Pancreas (tissue), 10 donors: ENCODE measurements at regions not wholly inside any gene's neighbourhood (a gene's known extent, or its start where the extent isn't known, plus 50 kb on each side); places are given as distances from the start of the nearest gene placed in this dataset.

Experiments
- ATAC-seq, 4 donors: fragments of 200-7000 bp; cut with Tn5 transposase; one replicate each; pipeline versions ENCODE4 v1.8.0 to v1.9.1; 2020; ENCODE audit warnings: mild to moderate bottlenecking in 4 of 4, moderate library complexity in 4 of 4
- DNase-seq, 6 donors: peaks; one replicate each; pipeline ENCODE4 v3.0.0-alpha.2; 2020
- FAIRE-seq: peaks from 2 replicates; lab custom pipeline; 2012; peaks lifted over from hg19 to GRCh38; lab: Jason Lieb, UNC
- H3K27ac ChIP-seq, 4 donors: fragments of 200-600 bp; sonication (generic); 1 replicate in 3 of 4; 2 replicates in 1 of 4; pipeline versions ENCODE4 v1.5.0 to v1.8.0; 2020
- H3K27me3 ChIP-seq, 4 donors: fragments of 200-600 bp; one replicate each; pipeline ENCODE4 v1.8.0; 2021
- H3K36me3 ChIP-seq, 3 donors: fragments of 200-600 bp; sonication (generic) in 1 of 3; one replicate each; pipeline versions ENCODE4 v1.5.0 to v1.8.0; 2020 to 2021
- H3K4me1 ChIP-seq, 3 donors: fragments of 200-600 bp; one replicate each; pipeline ENCODE4 v1.8.0; 2021
- H3K4me3 ChIP-seq, 4 donors: fragments of 200-600 bp; sonication (generic) in 2 of 4; one replicate each; pipeline versions ENCODE4 v1.5.0 to v1.8.0; 2020 to 2021
- H3K9me3 ChIP-seq, 4 donors: fragments of 200-600 bp; one replicate each; pipeline ENCODE4 v1.8.0; 2021
- WGBS, 2 donors: extraction: QIAGEN DNeasy Blood & Tissue Kit; methylation state at CpG; one replicate each; pipeline ENCODE4 v1.1.7; 2013; 5-methylcytosine and 5-hydroxymethylcytosine counted together
- intact Hi-C, 3 donors: fragments of 100-400 bp; cut with DNase I; formaldehyde crosslinking; loops; one replicate each; pipeline versions ENCODE4 v1.11.1 to v1.14.2; 2022
- TF ChIP-seq, protein P1 (sequence below), 4 donors: fragments of 200-600 bp; sonication (generic) in 3 of 4; IDR thresholded peaks; one replicate each; pipeline versions ENCODE4 v1.5.0 to v1.8.0; 2021; ENCODE audit warnings: antibody characterized with exemption in 4 of 4
- donor health status: healthy with polysubstance abuse.
- donor health status: DM: no; HTN: no; CAD: no; lungs with moderate emphysema.
- donor health status: DM: no; HTN: no; CAD: no.
- donor health status: control.
- donor health status: control.
- donor health status: Bipolar disorder and iron deficiency.
- donor health status: DM: yes; HTN: yes; CAD: no.
- donor health status: DM: no; HTN: no; CAD: no.
- donor health status: DM: no; HTN: no; CAD: no.
- donor health status: DM: yes; HTN: yes; CAD: no.

DNA sequence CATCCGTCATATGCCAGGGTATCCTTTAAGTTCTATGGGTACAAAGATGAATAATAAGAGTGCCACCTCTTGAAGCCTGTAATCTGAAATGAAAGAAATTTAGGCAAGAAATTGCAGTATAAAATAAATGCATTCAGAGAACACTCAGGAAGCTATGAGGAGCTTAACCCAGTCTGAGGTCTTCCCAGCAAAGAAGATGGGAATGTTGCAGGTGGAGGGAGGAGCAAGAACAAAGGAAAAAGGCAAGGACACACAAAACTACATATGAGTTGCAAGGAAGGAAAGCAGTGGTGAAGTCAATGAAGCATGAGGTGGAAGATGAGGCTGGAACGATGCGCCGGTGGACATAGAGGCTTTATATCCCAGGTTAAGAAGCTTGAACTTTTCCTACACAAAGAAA is 67.0 kb upstream of the DST start:
- intact Hi-C loops: loop anchor here in 2 of 3 donors (5.0 to 10.0 kb wide), 3 partner anchors 53 to 138 kb away; no protein-coding TSS in a partner anchor
- no peak for ATAC-seq

GRCh38 chr6:56708810-56709597 is 66.3 kb upstream of the DST start:
- H3K9me3 ChIP-seq: no peaks in the 10 kb centered on the region
- no peak overlapping the region for H3K4me3 ChIP-seq
- H3K27ac ChIP-seq: no peak overlapping the region
- no peaks in the 10 kb centered on the region for H3K27me3 ChIP-seq
- intact Hi-C loops: loop anchor here in 1 of 3 donors (5.0 kb wide), 2 partner anchors 53 to 138 kb away; no protein-coding TSS in a partner anchor
- peak; percentile 40 to 78 (median 74) for ATAC-seq
- H3K36me3 ChIP-seq: no peaks in the 10 kb centered on the region
- DNase-seq: no peak
- H3K4me1 ChIP-seq: no peaks in the 10 kb centered on the region
- WGBS, 2 donors: 21 to 33% methylated on average over 4 of the region's 4 CpGs
- TF ChIP-seq, protein P1, sequence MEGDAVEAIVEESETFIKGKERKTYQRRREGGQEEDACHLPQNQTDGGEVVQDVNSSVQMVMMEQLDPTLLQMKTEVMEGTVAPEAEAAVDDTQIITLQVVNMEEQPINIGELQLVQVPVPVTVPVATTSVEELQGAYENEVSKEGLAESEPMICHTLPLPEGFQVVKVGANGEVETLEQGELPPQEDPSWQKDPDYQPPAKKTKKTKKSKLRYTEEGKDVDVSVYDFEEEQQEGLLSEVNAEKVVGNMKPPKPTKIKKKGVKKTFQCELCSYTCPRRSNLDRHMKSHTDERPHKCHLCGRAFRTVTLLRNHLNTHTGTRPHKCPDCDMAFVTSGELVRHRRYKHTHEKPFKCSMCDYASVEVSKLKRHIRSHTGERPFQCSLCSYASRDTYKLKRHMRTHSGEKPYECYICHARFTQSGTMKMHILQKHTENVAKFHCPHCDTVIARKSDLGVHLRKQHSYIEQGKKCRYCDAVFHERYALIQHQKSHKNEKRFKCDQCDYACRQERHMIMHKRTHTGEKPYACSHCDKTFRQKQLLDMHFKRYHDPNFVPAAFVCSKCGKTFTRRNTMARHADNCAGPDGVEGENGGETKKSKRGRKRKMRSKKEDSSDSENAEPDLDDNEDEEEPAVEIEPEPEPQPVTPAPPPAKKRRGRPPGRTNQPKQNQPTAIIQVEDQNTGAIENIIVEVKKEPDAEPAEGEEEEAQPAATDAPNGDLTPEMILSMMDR (IDR thresholded peaks at IDR 0.05): peak; percentile 29 to 73 (median 44)
- peak; percentile 80 for FAIRE-seq

More for the DNA sequence above, 67.0 kb upstream of the DST start:
- Histone ChIP-seq H3K4me1 (no peaks in the 10 kb centered on the region), H3K9me3 (no peaks in the 10 kb centered on the region), H3K27ac (no peak overlapping the region), H3K27me3 (no peaks in the 10 kb centered on the region), H3K36me3 (no peaks in the 10 kb centered on the region), H3K4me3 (no peak overlapping the region)
- FAIRE-seq (no peak), DNase-seq (no peak)
- TF ChIP-seq, protein P1 (IDR thresholded peaks at IDR 0.05): no peak
- WGBS, 2 donors: 74 to 79% methylated on average over 4 of the region's 4 CpGs

- Histone ChIP-seq H3K4me1 (no peaks in the 10 kb centered on the region), H3K4me3 (no peak overlapping the region), H3K36me3 (no peaks in the 10 kb centered on the region), H3K27ac (peak overlapping the region in 1 of 4 donors; percentile 7), H3K27me3 (no peaks in the 10 kb centered on the region), H3K9me3 (no peaks in the 10 kb centered on the region)
- ATAC-seq: peak in 2 of 4 donors; percentile 11 to 58
- TF ChIP-seq, protein P1 (IDR thresholded peaks at IDR 0.05): no peak
- WGBS, 2 donors: 87 to 95% methylated on average over 5 of the region's 5 CpGs
- no peak for DNase-seq
- intact Hi-C loops: loop anchor here in 1 of 3 donors (5.0 kb wide), 2 partner anchors 55 to 140 kb away; no protein-coding TSS in a partner anchor
- no peak for FAIRE-seq
Observed at GRCh38 chr6:56706981-56707726, 64.5 kb upstream of the DST start.

- intact Hi-C loops: loop anchor here in 1 of 3 donors (5.0 kb wide), 1 partner anchor 57 kb away; the partner anchor contains the start of gene DST
- Histone ChIP-seq H3K27me3 (no peaks in the 10 kb centered on the region), H3K9me3 (no peaks in the 10 kb centered on the region), H3K4me1 (peaks cover 0 to 3% (median 0%) of the 10 kb centered on the region in 3 donors), H3K36me3 (no peaks in the 10 kb centered on the region), H3K27ac (no peak overlapping the region), H3K4me3 (no peak overlapping the region)
- WGBS, 2 donors: 0 to 3% methylated on average over 1 of the region's 1 CpG
- no peak for DNase-seq
- FAIRE-seq: peak; percentile 96
- TF ChIP-seq, protein P1 (IDR thresholded peaks at IDR 0.05): peak in 2 of 4 donors; percentile 35
- peak; percentile 40 to 86 (median 80) for ATAC-seq
Observed at GRCh38 chr6:56699066-56699654, 56.5 kb upstream of the DST start.
